GM12872 (cell line): ENCODE measurements at regions not wholly inside any gene's neighbourhood (a gene's known extent, or its start where the extent isn't known, plus 50 kb on each side); places are given as distances from the start of the nearest gene placed in this dataset.

Source experiments
- TF ChIP-seq, protein P1 (sequence below): IDR thresholded peaks from 3 replicates; pipeline ENCODE4 v1.5.1; 2011; ENCODE audit warnings: low read depth, mild to moderate bottlenecking, low read length, moderate library complexity; ENCODE audit not compliant: insufficient read depth

DNA sequence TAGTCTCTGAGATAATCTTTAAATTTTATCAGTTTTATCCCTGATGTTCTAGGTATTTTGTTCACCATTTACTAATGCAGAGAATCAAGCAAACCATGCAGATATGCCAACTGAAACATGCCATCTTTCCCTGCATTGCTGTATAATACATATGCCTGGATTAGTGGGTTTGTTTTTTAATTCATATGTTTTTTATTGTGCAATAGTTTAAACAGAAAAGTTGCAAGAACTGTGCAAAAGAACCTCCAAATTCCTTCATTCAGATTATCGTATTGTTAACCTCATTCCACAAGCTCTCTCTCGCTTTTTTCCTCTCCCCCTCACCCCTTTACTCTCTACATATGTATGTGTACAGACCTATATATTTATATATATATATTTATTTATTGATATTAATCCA, 244.6 kb downstream of the NKX6-1 start:
- TF ChIP-seq, protein P1, sequence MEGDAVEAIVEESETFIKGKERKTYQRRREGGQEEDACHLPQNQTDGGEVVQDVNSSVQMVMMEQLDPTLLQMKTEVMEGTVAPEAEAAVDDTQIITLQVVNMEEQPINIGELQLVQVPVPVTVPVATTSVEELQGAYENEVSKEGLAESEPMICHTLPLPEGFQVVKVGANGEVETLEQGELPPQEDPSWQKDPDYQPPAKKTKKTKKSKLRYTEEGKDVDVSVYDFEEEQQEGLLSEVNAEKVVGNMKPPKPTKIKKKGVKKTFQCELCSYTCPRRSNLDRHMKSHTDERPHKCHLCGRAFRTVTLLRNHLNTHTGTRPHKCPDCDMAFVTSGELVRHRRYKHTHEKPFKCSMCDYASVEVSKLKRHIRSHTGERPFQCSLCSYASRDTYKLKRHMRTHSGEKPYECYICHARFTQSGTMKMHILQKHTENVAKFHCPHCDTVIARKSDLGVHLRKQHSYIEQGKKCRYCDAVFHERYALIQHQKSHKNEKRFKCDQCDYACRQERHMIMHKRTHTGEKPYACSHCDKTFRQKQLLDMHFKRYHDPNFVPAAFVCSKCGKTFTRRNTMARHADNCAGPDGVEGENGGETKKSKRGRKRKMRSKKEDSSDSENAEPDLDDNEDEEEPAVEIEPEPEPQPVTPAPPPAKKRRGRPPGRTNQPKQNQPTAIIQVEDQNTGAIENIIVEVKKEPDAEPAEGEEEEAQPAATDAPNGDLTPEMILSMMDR = no peak

DNA sequence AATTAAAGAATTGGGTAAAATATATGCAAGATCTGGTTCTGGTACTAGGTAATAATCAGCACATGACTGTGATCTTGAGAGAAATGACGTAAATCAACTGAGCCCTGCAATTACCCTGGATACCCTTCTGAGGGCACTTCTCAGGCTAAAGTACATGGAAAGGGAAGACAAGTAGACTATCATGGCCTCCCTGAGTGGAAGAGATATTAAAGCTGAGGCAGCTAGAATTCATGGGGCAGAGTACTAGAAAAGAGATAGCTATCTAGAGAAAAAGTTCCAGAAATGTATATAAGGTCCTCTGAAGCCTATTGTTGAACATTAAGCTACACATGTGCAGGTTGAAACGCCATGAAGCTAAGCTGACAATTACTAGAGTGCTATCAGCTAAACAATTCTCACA, 249.6 kb downstream of the NKX6-1 start:
- TF ChIP-seq, protein P1 = no peak

DNA sequence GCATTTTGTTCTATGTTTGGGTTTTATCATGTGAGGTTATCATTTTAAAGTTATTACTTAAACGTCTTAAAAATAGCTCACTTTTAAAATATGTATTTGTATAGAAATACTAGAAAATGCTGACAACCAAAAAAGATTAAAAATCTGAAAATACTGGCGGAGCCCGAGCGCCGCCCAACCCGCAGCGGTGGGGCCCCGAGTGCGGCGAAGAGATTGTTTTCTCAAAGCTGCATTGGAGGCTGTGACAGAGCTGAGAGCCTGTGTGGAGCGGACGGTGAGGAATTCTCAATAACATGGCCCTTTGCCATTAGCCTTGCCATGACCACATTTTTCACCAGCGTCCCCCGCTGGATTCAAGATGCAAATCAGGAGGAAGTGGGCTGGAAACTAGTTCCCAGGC, 255.4 kb downstream of the NKX6-1 start:
- TF ChIP-seq, protein P1 = no peak

DNA sequence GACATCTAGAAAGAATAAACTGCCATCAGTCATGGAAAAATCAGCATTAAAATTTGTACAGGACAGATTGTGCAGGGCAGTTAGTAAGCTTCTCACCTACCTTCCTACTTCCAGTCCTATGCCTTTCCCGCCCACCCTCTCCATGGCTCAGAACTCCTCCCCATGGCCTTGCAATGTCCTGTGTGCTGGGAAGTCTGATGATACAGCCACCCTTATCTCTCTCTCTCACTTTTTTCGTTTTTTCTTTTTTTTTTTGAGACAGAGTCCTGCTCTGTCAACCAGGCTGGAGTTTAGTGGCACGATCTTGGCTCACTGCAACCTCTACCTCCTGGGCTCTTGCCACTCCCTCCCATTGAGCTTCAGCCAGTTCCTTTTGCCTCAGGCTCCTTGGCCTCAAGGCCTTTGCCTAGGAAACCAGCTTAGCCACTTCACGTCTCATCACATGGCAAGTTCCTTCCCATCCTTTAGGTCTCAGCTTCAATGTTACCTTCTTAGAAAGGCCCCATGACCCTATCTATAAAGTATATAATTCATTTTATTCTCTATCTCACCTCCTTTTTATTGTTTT, 259.7 kb downstream of the NKX6-1 start:
- TF ChIP-seq, protein P1 = no peak

DNA sequence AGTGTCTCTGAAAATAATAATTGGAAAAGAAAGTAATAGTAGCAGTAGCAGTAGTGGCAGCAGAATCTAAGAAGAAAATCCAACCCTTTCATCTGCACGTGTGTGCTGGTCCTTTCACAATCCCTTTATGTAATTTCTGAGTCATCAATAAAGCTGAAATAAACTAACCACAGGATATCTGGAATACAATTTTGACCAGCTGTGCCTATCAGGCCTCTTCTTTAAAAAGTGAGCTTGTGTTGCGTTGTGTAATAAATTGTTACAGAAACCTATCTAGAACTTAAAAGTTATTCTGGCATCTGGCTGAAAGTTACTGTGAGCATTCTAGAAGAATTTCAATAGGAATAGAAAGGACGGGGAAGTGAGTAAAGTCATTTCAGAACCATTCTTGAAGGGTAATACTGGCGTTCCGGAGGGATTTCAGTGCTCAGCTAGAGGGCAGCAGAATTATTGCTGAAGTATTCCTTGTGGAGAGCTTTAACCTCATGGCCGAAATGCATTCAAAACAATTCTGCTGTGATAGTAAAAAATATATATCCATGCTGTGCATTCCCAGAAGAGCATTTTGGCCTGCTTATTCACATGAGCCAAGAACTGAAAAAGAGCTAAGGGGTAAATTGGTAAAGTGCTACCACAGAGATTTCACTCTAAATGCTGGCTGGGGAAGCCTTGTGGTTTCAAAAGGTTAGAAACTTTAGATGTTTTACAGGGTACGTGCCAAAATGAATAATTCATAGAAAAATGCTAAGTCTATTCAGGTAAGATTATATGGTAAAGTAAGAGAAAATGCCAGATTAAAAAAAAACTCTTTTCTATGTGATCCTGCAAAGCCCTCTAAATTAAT, 260.6 kb downstream of the NKX6-1 start:
- TF ChIP-seq, protein P1 = no peak

DNA sequence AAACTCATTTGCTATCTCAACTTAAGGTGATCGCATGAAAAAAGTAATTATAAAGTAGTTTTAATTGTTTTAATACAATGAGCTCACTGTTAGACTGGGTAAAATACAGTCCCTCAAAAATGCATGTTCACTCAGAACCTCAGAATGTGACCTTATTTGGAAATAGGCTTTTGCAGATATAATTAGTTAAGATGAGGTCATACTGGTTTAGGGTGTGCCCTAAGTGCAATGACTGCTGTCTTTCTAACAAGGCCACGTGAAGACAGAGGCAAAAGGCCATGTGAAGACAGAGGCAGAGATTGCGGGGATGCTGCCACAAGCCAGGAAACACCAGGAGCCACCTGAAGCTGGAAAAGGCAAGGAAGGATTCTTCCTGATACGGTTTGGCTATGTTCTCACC, 262.1 kb downstream of the NKX6-1 start:
- TF ChIP-seq, protein P1 = no peak

DNA sequence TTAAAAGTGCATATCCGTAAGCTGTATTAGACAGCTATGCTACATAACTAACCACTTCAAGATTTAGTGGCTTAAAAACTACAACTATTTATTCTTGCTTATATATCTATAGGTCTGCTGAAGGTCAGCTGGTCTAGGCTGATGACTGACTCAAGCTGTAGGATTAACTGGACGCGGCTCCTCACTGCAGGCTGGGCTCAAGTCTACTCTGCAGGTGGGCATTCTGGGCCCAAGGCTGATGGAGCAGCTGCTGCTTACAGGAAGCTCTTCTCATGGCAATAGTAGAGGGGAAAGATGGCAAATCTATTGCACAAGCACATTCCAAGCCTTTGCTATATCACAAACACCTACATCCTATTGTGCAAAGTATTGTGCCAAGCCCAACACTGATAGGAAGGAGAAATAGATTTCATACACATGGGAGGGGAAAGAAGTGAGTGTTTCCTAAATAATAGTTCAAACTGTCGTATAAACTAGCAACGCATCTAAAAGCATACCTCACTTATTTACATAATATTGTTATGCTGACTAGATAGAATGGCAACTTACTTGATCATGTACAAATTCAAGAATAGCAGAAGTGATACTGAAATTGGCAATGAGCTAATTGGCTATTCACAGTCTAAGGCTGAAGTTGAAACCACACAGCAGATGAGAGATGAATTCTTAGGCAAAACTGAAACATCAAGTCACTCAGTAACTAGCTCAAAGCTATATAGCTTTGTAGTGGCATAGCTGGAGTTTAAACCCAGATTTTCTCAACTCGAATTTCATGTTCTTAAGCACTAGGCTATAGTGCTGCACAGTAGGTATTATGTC, 263.8 kb downstream of the NKX6-1 start:
- TF ChIP-seq, protein P1 = no peak
